WERI-Rb-1 (cell line): ENCODE measurements at regions not wholly inside any gene's neighbourhood (a gene's known extent, or its start where the extent isn't known, plus 50 kb on each side); places are given as distances from the start of the nearest gene placed in this dataset.

Source experiments
- DNase-seq: peaks from one replicate; pipeline ENCODE4 v3.0.0-alpha.2; 2020
- H3K27ac ChIP-seq: fragments of 250-450 bp; sonication (Bioruptor Pico); 2 replicates; pipeline ENCODE4 v1.5.1; 2020; ENCODE audit warnings: mild to moderate bottlenecking, moderate library complexity
- H3K27me3 ChIP-seq: fragments of 250-450 bp; sonication (Bioruptor Pico); 2 replicates; pipeline ENCODE4 v1.5.1; 2021; ENCODE audit warnings: mild to moderate bottlenecking, low read depth, moderate library complexity; ENCODE audit not compliant: insufficient read depth, severe bottlenecking
- H3K36me3 ChIP-seq: fragments of 250-450 bp; sonication (Bioruptor Pico); 2 replicates; pipeline ENCODE4 v1.5.1; 2020; ENCODE audit warnings: mild to moderate bottlenecking, moderate library complexity
- H3K4me3 ChIP-seq: 2 replicates; pipeline ENCODE4 v1.5.1; 2011; ENCODE audit warnings: low read depth, mild to moderate bottlenecking, control low read depth, low read length
- H3K9me3 ChIP-seq: fragments of 250-450 bp; sonication (Bioruptor Pico); 2 replicates; pipeline ENCODE4 v1.5.1; 2021; ENCODE audit warnings: mild to moderate bottlenecking, moderate library complexity; ENCODE audit not compliant: severe bottlenecking
- CTCF ChIP-seq: IDR thresholded peaks from 2 replicates; pipeline ENCODE4 v1.5.1; 2011; ENCODE audit warnings: low read depth, mild to moderate bottlenecking, control low read depth, inconsistent platforms, low read length

- no peak for DNase-seq
- Histone ChIP-seq H3K36me3 (no peaks in the 10 kb centered on the region), H3K27me3 (no peaks in the 10 kb centered on the region), H3K9me3 (no peaks in the 10 kb centered on the region), H3K4me3 (no peak overlapping the region), H3K27ac (no peak overlapping the region)
- no peak for TF ChIP-seq CTCF
These were observed 578.2 kb downstream of the ANKRD7 start for GRCh38 chr7:118802726-118803125.

GRCh38 chr7:118826246-118826645, 601.7 kb downstream of the ANKRD7 start:
- no peaks in the 10 kb centered on the region for H3K27me3 ChIP-seq
- DNase-seq: no peak
- no peak overlapping the region for H3K4me3 ChIP-seq
- H3K36me3 ChIP-seq: no peaks in the 10 kb centered on the region
- H3K9me3 ChIP-seq: no peaks in the 10 kb centered on the region
- H3K27ac ChIP-seq: no peak overlapping the region
- TF ChIP-seq CTCF: no peak

- peaks cover 4% of the 10 kb centered on the region for H3K9me3 ChIP-seq
- H3K27ac ChIP-seq: no peak overlapping the region
- no peak overlapping the region for H3K4me3 ChIP-seq
- no peaks in the 10 kb centered on the region for H3K27me3 ChIP-seq
- H3K36me3 ChIP-seq: no peaks in the 10 kb centered on the region
- TF ChIP-seq CTCF: no peak
- no peak for DNase-seq
These were observed 612.4 kb downstream of the ANKRD7 start for GRCh38 chr7:118836933-118837332.

- Histone ChIP-seq H3K4me3 (no peak overlapping the region), H3K27ac (no peak overlapping the region), H3K9me3 (no peaks in the 10 kb centered on the region), H3K27me3 (no peaks in the 10 kb centered on the region), H3K36me3 (no peaks in the 10 kb centered on the region)
- DNase-seq: no peak
- no peak for TF ChIP-seq CTCF
These were observed 615.0 kb downstream of the ANKRD7 start for GRCh38 chr7:118839515-118839914.

- H3K27ac ChIP-seq: no peak overlapping the region
- TF ChIP-seq CTCF: no peak
- H3K9me3 ChIP-seq: no peaks in the 10 kb centered on the region
- H3K36me3 ChIP-seq: no peaks in the 10 kb centered on the region
- DNase-seq: no peak
- no peaks in the 10 kb centered on the region for H3K27me3 ChIP-seq
- H3K4me3 ChIP-seq: no peak overlapping the region
These were observed 619.0 kb downstream of the ANKRD7 start for GRCh38 chr7:118843456-118843855.

GRCh38 chr7:118844748-118845147, 620.2 kb downstream of the ANKRD7 start:
- H3K27me3 ChIP-seq: no peaks in the 10 kb centered on the region
- no peaks in the 10 kb centered on the region for H3K9me3 ChIP-seq
- no peak overlapping the region for H3K4me3 ChIP-seq
- no peak overlapping the region for H3K27ac ChIP-seq
- DNase-seq: no peak
- no peak for TF ChIP-seq CTCF
- H3K36me3 ChIP-seq: no peaks in the 10 kb centered on the region
